ENCODE measurements at regions not wholly inside any gene's neighbourhood (a gene's known extent, or its start where the extent isn't known, plus 50 kb on each side); places are given as distances from the start of the nearest gene placed in this dataset.

DNA sequence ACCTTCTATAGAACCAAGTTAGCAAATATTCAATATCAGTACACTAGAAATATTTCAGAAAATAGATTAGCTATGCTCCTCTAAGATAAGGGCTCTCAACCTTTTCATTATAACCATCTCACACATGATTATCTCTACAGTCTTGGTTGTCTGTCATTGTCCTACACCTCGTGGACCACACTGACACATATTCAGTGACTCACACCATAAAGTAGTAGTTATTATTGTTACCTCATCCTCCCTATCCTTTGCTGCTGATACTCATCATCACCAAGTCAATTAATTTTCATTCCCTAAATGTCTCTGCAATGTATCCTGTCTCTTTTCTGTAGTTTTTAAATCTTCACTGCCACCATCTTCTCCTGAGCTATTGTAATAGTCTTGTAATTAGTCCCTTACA, 1309.2 kb upstream of the C9orf72 start:
- TF ChIP-seq CTCF (conservative IDR thresholded peaks at IDR 0.05; ENCODE audit: low read depth, low read length) = no peak
- DNase-seq (ENCODE audit: low read depth) = no peak

GRCh38 chr9:28883234-28883633, 1310.0 kb upstream of the C9orf72 start:
- no peak overlapping the region for H3K4me3 ChIP-seq (ENCODE audit: low read depth, low read length)
- no peak for DNase-seq (ENCODE audit: low read depth)
- TF ChIP-seq CTCF (conservative IDR thresholded peaks at IDR 0.05; ENCODE audit: low read depth, low read length) = no peak

More for the DNA sequence above, 1309.2 kb upstream of the C9orf72 start:
- H3K4me3 ChIP-seq (ENCODE audit: low read depth, low read length) = no peak overlapping the region

GRCh38 chr9:28887188-28887884, 1314.1 kb upstream of the C9orf72 start:
- no peak overlapping the region for H3K4me3 ChIP-seq (ENCODE audit: low read depth, low read length)
- TF ChIP-seq CTCF (conservative IDR thresholded peaks at IDR 0.05; ENCODE audit: low read depth, low read length) = no peak
- no peak for DNase-seq (ENCODE audit: low read depth)

GRCh38 chr9:28888806-28889205, 1315.5 kb upstream of the C9orf72 start:
- no peak for DNase-seq (ENCODE audit: low read depth)
- no peak for TF ChIP-seq CTCF (conservative IDR thresholded peaks at IDR 0.05; ENCODE audit: low read depth, low read length)
- no peak overlapping the region for H3K4me3 ChIP-seq (ENCODE audit: low read depth, low read length)

GRCh38 chr9:28892538-28892937, 1319.3 kb upstream of the C9orf72 start:
- no peak for TF ChIP-seq CTCF (conservative IDR thresholded peaks at IDR 0.05; ENCODE audit: low read depth, low read length)
- no peak for DNase-seq (ENCODE audit: low read depth)
- no peak overlapping the region for H3K4me3 ChIP-seq (ENCODE audit: low read depth, low read length)

- DNase-seq (ENCODE audit: low read depth) = no peak
Observed at GRCh38 chr9:28899267-28899666, 1326.0 kb upstream of the C9orf72 start.

More at GRCh38 chr9:28899267-28899666, 1326.0 kb upstream of the C9orf72 start:
- TF ChIP-seq CTCF (conservative IDR thresholded peaks at IDR 0.05; ENCODE audit: low read depth, low read length) = no peak
- no peak overlapping the region for H3K4me3 ChIP-seq (ENCODE audit: low read depth, low read length)

Data from choroid plexus epithelial cell (primary cell).